Mucosa of descending colon (tissue), 3 donors: ENCODE measurements at regions not wholly inside any gene's neighbourhood (a gene's known extent, or its start where the extent isn't known, plus 50 kb on each side); places are given as distances from the start of the nearest gene placed in this dataset.
"Not testable (repeated sequence)": the region's sequence is repeated elsewhere in the genome, so short reads cannot be mapped to it uniquely, and the experiment has no call there.

ENCODE experiments used
- ATAC-seq: fragments of 200-7000 bp; cut with Tn5 transposase; one replicate; pipeline ENCODE4 v1.9.1; 2020; ENCODE audit warnings: mild to moderate bottlenecking, moderate library complexity
- DNase-seq, 3 donors: peaks; one replicate each; pipeline ENCODE4 v3.0.0-alpha.2; 2020
- H3K36me3 ChIP-seq: fragments of 200-600 bp; one replicate; pipeline ENCODE4 v1.8.0; 2021; ENCODE audit warnings: low read depth, mild to moderate bottlenecking
- H3K4me1 ChIP-seq: fragments of 200-600 bp; one replicate; pipeline ENCODE4 v1.8.0; 2021; ENCODE audit warnings: low read depth, mild to moderate bottlenecking
- H3K4me3 ChIP-seq: fragments of 200-600 bp; one replicate; pipeline ENCODE4 v1.8.0; 2021; ENCODE audit warnings: mild to moderate bottlenecking
- H3K9me3 ChIP-seq: fragments of 200-600 bp; one replicate; pipeline ENCODE4 v1.8.0; 2021; ENCODE audit warnings: mild to moderate bottlenecking
- intact Hi-C, 2 donors: fragments of 100-400 bp; cut with DNase I in 1 of 2; cut with micrococcal nuclease in 1 of 2; formaldehyde crosslinking; loops; one replicate each; pipeline versions ENCODE4 v1.11.0 to v1.11.1; 2022; cut with DNase I, micrococcal nuclease
- TF ChIP-seq, protein P1 (sequence below): fragments of 200-600 bp; IDR thresholded peaks from one replicate; pipeline ENCODE4 v1.8.0; 2022; ENCODE audit warnings: antibody characterized with exemption, mild to moderate bottlenecking
- donor health status: DM: no; HTN: no; CAD: no; lungs with moderate emphysema.
- donor health status: DM: no; HTN: no; CAD: no.
- donor health status: DM: no; HTN: yes; CAD: no.

GRCh38 chr2:128416806-128417205, 98.1 kb upstream of the HS6ST1 start:
- intact Hi-C loops = no loop called here
- Histone ChIP-seq H3K4me1 (no peaks in the 10 kb centered on the region), H3K36me3 (no peaks in the 10 kb centered on the region), H3K9me3 (no peaks in the 10 kb centered on the region), H3K4me3 (no peak overlapping the region)
- TF ChIP-seq, protein P1, sequence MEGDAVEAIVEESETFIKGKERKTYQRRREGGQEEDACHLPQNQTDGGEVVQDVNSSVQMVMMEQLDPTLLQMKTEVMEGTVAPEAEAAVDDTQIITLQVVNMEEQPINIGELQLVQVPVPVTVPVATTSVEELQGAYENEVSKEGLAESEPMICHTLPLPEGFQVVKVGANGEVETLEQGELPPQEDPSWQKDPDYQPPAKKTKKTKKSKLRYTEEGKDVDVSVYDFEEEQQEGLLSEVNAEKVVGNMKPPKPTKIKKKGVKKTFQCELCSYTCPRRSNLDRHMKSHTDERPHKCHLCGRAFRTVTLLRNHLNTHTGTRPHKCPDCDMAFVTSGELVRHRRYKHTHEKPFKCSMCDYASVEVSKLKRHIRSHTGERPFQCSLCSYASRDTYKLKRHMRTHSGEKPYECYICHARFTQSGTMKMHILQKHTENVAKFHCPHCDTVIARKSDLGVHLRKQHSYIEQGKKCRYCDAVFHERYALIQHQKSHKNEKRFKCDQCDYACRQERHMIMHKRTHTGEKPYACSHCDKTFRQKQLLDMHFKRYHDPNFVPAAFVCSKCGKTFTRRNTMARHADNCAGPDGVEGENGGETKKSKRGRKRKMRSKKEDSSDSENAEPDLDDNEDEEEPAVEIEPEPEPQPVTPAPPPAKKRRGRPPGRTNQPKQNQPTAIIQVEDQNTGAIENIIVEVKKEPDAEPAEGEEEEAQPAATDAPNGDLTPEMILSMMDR = no peak
- ATAC-seq (no peak), DNase-seq (no peak)

- ATAC-seq, H3K9me3 ChIP-seq, H3K4me3 ChIP-seq, H3K36me3 ChIP-seq, DNase-seq, intact Hi-C loops, H3K4me1 ChIP-seq: not testable (repeated sequence)
These were observed 98.6 kb upstream of the HS6ST1 start for GRCh38 chr2:128417264-128417663.

DNA sequence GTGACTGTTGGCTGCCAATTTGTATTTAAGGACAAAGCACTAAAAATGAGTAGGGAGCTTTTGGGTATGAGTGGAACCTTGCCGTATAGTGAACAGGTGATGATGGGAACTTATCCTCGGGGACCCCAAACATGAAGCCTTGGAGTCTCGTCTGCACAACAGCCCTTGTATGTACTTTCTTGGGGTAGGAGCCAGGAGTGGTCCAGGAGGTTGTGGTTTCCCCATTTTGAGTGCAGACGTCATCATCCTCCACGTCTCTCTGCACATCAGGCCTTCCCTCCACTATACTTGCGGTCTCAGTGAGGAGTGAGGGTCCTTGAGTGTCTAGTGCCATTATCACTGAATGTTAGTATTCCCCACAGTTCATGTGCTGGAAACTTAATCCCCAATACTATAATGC, 101.5 kb upstream of the HS6ST1 start:
- TF ChIP-seq, protein P1 = no peak
- ATAC-seq = no peak
- no peak for DNase-seq
- no peaks in the 10 kb centered on the region for H3K4me1 ChIP-seq
- H3K9me3 ChIP-seq = no peaks in the 10 kb centered on the region
- intact Hi-C loops = no loop called here
- no peak overlapping the region for H3K4me3 ChIP-seq
- no peaks in the 10 kb centered on the region for H3K36me3 ChIP-seq

GRCh38 chr2:128420776-128421175, 102.1 kb upstream of the HS6ST1 start:
- Histone ChIP-seq H3K9me3 (no peaks in the 10 kb centered on the region), H3K4me3 (no peak overlapping the region), H3K36me3 (no peaks in the 10 kb centered on the region), H3K4me1 (no peaks in the 10 kb centered on the region)
- TF ChIP-seq, protein P1 = no peak
- ATAC-seq = no peak
- DNase-seq = peak in 1 of 3 donors; percentile 15
- intact Hi-C loops = no loop called here

- TF ChIP-seq, protein P1 = no peak
- no peak for ATAC-seq
- DNase-seq = peak in 1 of 3 donors; percentile 18
- H3K4me1 ChIP-seq = no peaks in the 10 kb centered on the region
- intact Hi-C loops = no loop called here
- H3K4me3 ChIP-seq = no peak overlapping the region
- H3K36me3 ChIP-seq = no peaks in the 10 kb centered on the region
- H3K9me3 ChIP-seq = no peaks in the 10 kb centered on the region
These were observed 102.6 kb upstream of the HS6ST1 start for GRCh38 chr2:128421286-128421685.

DNA sequence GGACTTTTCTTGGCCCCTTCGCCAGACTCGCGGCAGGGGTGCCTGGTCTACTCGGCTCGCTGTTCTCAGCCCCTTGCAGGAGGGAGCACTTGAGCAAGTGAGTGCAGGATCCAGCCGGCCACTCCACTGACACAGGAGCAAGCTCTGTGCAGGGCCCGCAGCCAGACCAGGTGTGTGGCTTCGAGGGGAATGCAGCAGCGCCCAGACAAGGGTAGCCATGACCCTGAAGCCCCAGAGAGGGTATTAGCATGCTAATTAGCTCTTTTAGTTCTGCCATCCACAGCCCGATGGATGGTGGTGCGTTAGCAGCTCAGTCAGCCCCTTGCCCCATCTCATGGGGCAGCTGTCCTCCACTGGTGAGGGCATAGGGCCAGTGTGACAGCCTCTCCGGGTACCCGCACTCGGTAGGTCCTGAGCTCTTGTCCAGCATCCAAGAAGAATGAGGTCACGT, 103.2 kb upstream of the HS6ST1 start:
- DNase-seq = peak in 1 of 3 donors; percentile 41
- intact Hi-C loops = no loop called here
- Histone ChIP-seq H3K4me1 (no peaks in the 10 kb centered on the region), H3K4me3 (no peak overlapping the region), H3K9me3 (no peaks in the 10 kb centered on the region), H3K36me3 (no peaks in the 10 kb centered on the region)
- TF ChIP-seq, protein P1 = no peak
- ATAC-seq = no peak
